Keratinocyte (primary cell): ENCODE measurements at regions not wholly inside any gene's neighbourhood (a gene's known extent, or its start where the extent isn't known, plus 50 kb on each side); places are given as distances from the start of the nearest gene placed in this dataset.

Experiments
- DNase-seq: peaks from one replicate; pipeline ENCODE4 v3.0.0-alpha.2; 2011; ENCODE audit warnings: low read depth, missing footprints, low spot score
- FAIRE-seq: peaks from 2 replicates; lab custom pipeline; 2011; peaks lifted over from hg19 to GRCh38; lab: Jason Lieb, UNC
- H2AFZ ChIP-seq: 2 replicates; pipeline ENCODE4 v1.6.0; 2012; ENCODE audit warnings: low read length, control low read depth, inconsistent platforms; ENCODE audit not compliant: control insufficient read depth
- H3K27ac ChIP-seq: 2 replicates; pipeline ENCODE4 v1.5.1; 2011; ENCODE audit warnings: low read length; ENCODE audit not compliant: control insufficient read depth, insufficient read depth
- H3K27me3 ChIP-seq: 3 replicates; pipeline ENCODE4 v1.6.0; 2011; ENCODE audit warnings: low read length; ENCODE audit not compliant: control insufficient read depth, insufficient read depth; ENCODE audit errors: extremely low read depth
- H3K36me3 ChIP-seq, 2 experiments: 2 replicates in 1 of 2; 3 replicates in 1 of 2; pipeline ENCODE4 v1.5.1; 2011; ENCODE audit warnings: low read length in 2 of 2, mild to moderate bottlenecking in 1 of 2; ENCODE audit not compliant: control insufficient read depth in 2 of 2, insufficient read depth in 2 of 2; ENCODE audit errors: extremely low read depth in 1 of 2
- H3K4me1 ChIP-seq: 3 replicates; pipeline ENCODE4 v1.5.1; 2011; ENCODE audit warnings: low read length; ENCODE audit not compliant: control insufficient read depth, insufficient read depth; ENCODE audit errors: extremely low read depth
- H3K4me2 ChIP-seq: 3 replicates; pipeline ENCODE4 v1.6.0; 2011; ENCODE audit warnings: low read depth, low read length; ENCODE audit not compliant: control insufficient read depth, insufficient read depth; ENCODE audit errors: extremely low read depth
- H3K4me3 ChIP-seq, 3 experiments: fragments of 200-600 bp in 1 of 3; sonication (generic) in 1 of 3; 2 replicates in 2 of 3; 3 replicates in 1 of 3; pipeline ENCODE4 v1.5.1; 2011 to 2016; ENCODE audit warnings: low read length in 3 of 3, mild to moderate bottlenecking in 3 of 3, control low read depth in 2 of 3, inconsistent platforms in 1 of 3, low read depth in 1 of 3, mixed read lengths in 1 of 3, mixed run types in 1 of 3, moderate library complexity in 1 of 3; ENCODE audit not compliant: control insufficient read depth in 2 of 3, insufficient read depth in 2 of 3; ENCODE audit errors: extremely low read depth in 1 of 3
- H3K79me2 ChIP-seq: 2 replicates; pipeline ENCODE4 v1.6.0; 2012; ENCODE audit warnings: low read length; ENCODE audit not compliant: control insufficient read depth, insufficient read depth
- H3K9ac ChIP-seq: 3 replicates; pipeline ENCODE4 v1.6.0; 2011; ENCODE audit warnings: low read length; ENCODE audit not compliant: control insufficient read depth, insufficient read depth; ENCODE audit errors: extremely low read depth
- H3K9me1 ChIP-seq: 3 replicates; pipeline ENCODE4 v1.6.0; 2011; ENCODE audit warnings: low read length; ENCODE audit not compliant: control insufficient read depth, insufficient read depth; ENCODE audit errors: extremely low read depth
- H3K9me3 ChIP-seq: 2 replicates; pipeline ENCODE4 v1.5.1; 2012; ENCODE audit warnings: low read depth, low read length; ENCODE audit not compliant: control insufficient read depth
- H4K20me1 ChIP-seq: 3 replicates; pipeline ENCODE4 v1.6.0; 2011; ENCODE audit warnings: low read length; ENCODE audit not compliant: control insufficient read depth, insufficient read depth; ENCODE audit errors: extremely low read depth
- EZH2 ChIP-seq: IDR thresholded peaks from one replicate; pipeline ENCODE4 v1.6.1; 2012; ENCODE audit warnings: inconsistent platforms, mild to moderate bottlenecking, low read length, moderate library complexity
- dilution Hi-C: fragments of 300-500 bp; cut with MboI; formaldehyde crosslinking; loops from one replicate; pipeline ENCODE4 v1.7.0; 2020; ENCODE audit warnings: low sequenced_read_pairs; ENCODE audit not compliant: extremely low pct_ligation_motif_present
- TF ChIP-seq, protein P1 (sequence below), 3 experiments: IDR thresholded peaks in 1 of 3; conservative IDR thresholded peaks in 1 of 3; optimal IDR thresholded peaks in 1 of 3; 2 replicates in 2 of 3; 3 replicates in 1 of 3; pipeline versions ENCODE3 to v1.5.1; 2011; ENCODE audit warnings: low read length in 3 of 3, mild to moderate bottlenecking in 3 of 3, moderate library complexity in 2 of 3, control low read depth in 1 of 3, inconsistent platforms in 1 of 3; ENCODE audit not compliant: insufficient read depth in 2 of 3; ENCODE audit errors: extremely low read depth in 1 of 3

DNA sequence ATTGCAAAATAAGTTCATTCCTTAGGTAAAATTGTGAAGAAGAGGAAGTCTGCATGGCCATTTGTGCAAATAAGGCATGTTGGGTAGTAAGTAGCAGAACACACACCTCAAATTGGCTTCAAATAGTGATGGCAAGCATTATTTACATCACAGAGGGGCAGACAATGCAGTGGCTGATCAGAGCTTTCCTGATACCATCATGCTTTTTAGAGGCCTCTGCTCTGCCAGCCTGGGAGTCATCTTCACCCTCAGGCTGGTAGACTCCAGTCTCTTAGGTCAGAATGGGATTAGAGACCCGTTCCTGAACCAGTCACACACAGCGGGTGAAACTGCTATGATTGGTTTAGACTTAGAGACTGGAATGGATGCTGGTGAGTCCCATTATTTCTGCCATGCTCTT lies 396.0 kb upstream of the MCTP2 start:
- Histone ChIP-seq H3K27me3 (no peaks in the 10 kb centered on the region), H3K4me2 (no peak overlapping the region), H2AFZ (no peak overlapping the region), H3K4me1 (peaks cover 34% of the 10 kb centered on the region), H3K9ac (no peak overlapping the region), H3K9me3 (no peaks in the 10 kb centered on the region), H3K27ac (no peak overlapping the region), H3K4me3 (no peak overlapping the region), H4K20me1 (no peaks in the 10 kb centered on the region), H3K79me2 (no peaks in the 10 kb centered on the region), H3K9me1 (no peaks in the 10 kb centered on the region), H3K36me3 (no peaks in the 10 kb centered on the region)
- no peak for DNase-seq
- FAIRE-seq: no peak
- TF ChIP-seq EZH2: no peak
- TF ChIP-seq, protein P1, sequence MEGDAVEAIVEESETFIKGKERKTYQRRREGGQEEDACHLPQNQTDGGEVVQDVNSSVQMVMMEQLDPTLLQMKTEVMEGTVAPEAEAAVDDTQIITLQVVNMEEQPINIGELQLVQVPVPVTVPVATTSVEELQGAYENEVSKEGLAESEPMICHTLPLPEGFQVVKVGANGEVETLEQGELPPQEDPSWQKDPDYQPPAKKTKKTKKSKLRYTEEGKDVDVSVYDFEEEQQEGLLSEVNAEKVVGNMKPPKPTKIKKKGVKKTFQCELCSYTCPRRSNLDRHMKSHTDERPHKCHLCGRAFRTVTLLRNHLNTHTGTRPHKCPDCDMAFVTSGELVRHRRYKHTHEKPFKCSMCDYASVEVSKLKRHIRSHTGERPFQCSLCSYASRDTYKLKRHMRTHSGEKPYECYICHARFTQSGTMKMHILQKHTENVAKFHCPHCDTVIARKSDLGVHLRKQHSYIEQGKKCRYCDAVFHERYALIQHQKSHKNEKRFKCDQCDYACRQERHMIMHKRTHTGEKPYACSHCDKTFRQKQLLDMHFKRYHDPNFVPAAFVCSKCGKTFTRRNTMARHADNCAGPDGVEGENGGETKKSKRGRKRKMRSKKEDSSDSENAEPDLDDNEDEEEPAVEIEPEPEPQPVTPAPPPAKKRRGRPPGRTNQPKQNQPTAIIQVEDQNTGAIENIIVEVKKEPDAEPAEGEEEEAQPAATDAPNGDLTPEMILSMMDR (optimal IDR thresholded peaks at IDR 0.05 in 1 of 3, IDR thresholded peaks at IDR 0.05 in 1 of 3, conservative IDR thresholded peaks at IDR 0.05 in 1 of 3; ENCODE audit: extremely low read depth in 1 of 3, insufficient read depth in 2 of 3, low read length in 3 of 3): no peak
- dilution Hi-C loops: no loop called here

DNA sequence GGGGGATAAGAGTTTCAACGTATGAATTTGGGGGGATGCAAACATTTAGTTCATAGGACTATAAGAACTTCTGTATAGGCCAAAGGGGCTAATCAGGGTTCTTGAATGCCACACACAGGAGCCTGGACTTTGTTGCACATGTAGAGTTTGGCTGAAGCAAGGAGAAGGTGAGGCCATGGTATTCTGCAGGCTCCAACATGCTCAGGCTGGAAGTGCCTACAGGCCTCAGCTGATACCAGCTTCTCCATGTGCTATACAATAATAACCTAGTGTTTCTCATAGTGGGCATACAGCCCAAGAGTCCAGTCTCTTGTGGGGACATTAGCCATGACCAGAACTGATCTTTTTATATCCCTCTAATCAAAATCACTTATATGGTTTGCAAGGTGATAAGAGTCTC lies 399.7 kb upstream of the MCTP2 start:
- dilution Hi-C loops: no loop called here
- DNase-seq (peak; percentile 71), FAIRE-seq (peak; percentile 87)
- peaks cover 42% of the 10 kb centered on the region for H3K4me1 ChIP-seq
- H3K4me2 ChIP-seq: peak overlapping the region; percentile 18
- no peaks in the 10 kb centered on the region for H3K79me2 ChIP-seq
- no peaks in the 10 kb centered on the region for H3K27me3 ChIP-seq
- H3K36me3 ChIP-seq: no peaks in the 10 kb centered on the region
- no peaks in the 10 kb centered on the region for H4K20me1 ChIP-seq
- peak overlapping the region; percentile 10 for H3K27ac ChIP-seq
- no peak overlapping the region for H3K9ac ChIP-seq
- no peak overlapping the region for H2AFZ ChIP-seq
- H3K9me1 ChIP-seq: no peaks in the 10 kb centered on the region
- no peaks in the 10 kb centered on the region for H3K9me3 ChIP-seq
- no peak overlapping the region for H3K4me3 ChIP-seq
- TF ChIP-seq EZH2: no peak
- TF ChIP-seq, protein P1 (optimal IDR thresholded peaks at IDR 0.05 in 1 of 3, IDR thresholded peaks at IDR 0.05 in 1 of 3, conservative IDR thresholded peaks at IDR 0.05 in 1 of 3; ENCODE audit: extremely low read depth in 1 of 3, insufficient read depth in 2 of 3, low read length in 3 of 3): no peak
